ENCODE measurements at regions not wholly inside any gene's neighbourhood (a gene's known extent, or its start where the extent isn't known, plus 50 kb on each side); places are given as distances from the start of the nearest gene placed in this dataset.
A peak's percentile ranks its signal among the peaks of the same experiment; 100 is the strongest.

DNA sequence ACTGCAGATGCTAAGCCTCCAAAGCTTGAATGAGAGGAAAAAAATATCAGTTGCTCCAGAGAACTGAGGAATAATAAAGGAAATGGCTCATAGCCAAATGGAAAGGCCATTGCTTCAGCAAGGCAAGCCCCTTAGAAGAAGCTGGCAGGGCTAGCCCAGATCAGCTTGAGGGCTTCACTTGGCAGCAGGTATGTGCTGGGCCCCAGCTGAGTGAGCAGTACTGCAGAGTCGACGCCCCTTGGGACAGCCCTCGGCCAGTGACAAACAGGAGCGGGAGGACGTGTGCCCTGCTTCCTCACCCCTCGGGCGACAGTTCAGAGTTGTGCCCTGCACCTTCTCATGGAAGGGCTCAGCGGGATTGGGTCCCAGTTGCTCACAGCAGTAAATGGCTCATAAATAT lies 1031.2 kb upstream of the TMEM132C start:
- DNase-seq = no peak
- WGBS, 2 donors = 58% methylated on average over 5 of the region's 8 CpGs; no CpG with 5 or more reads in 1 of the 2 donors
- TF ChIP-seq, protein P1, sequence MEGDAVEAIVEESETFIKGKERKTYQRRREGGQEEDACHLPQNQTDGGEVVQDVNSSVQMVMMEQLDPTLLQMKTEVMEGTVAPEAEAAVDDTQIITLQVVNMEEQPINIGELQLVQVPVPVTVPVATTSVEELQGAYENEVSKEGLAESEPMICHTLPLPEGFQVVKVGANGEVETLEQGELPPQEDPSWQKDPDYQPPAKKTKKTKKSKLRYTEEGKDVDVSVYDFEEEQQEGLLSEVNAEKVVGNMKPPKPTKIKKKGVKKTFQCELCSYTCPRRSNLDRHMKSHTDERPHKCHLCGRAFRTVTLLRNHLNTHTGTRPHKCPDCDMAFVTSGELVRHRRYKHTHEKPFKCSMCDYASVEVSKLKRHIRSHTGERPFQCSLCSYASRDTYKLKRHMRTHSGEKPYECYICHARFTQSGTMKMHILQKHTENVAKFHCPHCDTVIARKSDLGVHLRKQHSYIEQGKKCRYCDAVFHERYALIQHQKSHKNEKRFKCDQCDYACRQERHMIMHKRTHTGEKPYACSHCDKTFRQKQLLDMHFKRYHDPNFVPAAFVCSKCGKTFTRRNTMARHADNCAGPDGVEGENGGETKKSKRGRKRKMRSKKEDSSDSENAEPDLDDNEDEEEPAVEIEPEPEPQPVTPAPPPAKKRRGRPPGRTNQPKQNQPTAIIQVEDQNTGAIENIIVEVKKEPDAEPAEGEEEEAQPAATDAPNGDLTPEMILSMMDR (IDR thresholded peaks at IDR 0.05) = no peak

DNA sequence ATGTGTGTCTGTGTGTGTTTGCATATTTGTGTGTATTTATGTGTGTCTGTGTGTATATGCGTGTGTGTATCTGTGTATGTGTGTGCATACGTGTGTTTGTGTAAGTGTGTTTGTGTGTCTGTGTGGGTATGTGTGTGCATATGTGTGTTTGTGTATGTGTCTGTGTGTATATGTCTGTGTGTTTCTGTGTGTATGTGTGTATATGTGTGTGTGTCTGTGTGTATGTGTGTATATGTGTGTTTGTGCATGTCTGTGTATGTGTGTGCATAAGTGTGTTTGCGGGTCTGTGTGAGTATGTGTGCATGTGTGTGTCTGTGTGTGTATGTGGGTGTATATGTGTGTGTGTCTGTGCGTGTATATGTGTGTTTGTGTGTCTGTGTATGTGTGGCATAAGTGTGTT lies 1030.5 kb upstream of the TMEM132C start:
- TF ChIP-seq POLR2A (IDR thresholded peaks at IDR 0.05) = no peak
- TF ChIP-seq, protein P1 (IDR thresholded peaks at IDR 0.05) = no peak
- H3K27me3 ChIP-seq = no peaks in the 10 kb centered on the region
- no peak overlapping the region for H3K27ac ChIP-seq
- no peaks in the 10 kb centered on the region for H3K36me3 ChIP-seq
- WGBS, 2 donors = 69 to 86% methylated on average over 4 of the region's 4 CpGs
- no peak for DNase-seq
- no peaks in the 10 kb centered on the region for H3K4me1 ChIP-seq
- H3K4me3 ChIP-seq = no peak overlapping the region
- no peaks in the 10 kb centered on the region for H3K9me3 ChIP-seq
- intact Hi-C loops (cut with DNase I) = no loop called here

More for the DNA sequence above, 1031.2 kb upstream of the TMEM132C start:
- Histone ChIP-seq H3K4me3 (no peak overlapping the region), H3K36me3 (no peaks in the 10 kb centered on the region), H3K27me3 (no peaks in the 10 kb centered on the region), H3K27ac (no peak overlapping the region), H3K4me1 (no peaks in the 10 kb centered on the region), H3K9me3 (peaks cover 0 to 5% (median 0%) of the 10 kb centered on the region in 3 donors)
- intact Hi-C loops (cut with DNase I) = no loop called here

DNA sequence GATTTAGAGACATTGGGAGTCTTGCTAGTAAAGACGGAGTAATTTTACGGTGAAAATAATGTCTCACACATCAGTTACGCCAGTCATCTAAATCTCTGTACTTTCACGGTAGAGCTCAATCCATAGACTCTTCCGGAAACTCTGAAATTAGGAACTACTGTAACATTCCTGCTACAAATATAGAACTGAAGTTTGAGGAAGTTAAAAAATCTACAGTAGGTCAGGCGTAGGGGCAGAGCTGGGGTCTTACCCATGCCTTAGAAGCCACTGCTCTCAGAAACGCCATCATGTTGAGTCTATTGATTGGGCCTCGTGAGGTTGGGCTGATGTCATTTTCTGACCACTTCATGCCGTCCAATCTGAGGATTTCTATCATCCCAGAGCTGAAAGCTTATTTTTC lies 1029.8 kb upstream of the TMEM132C start:
- Histone ChIP-seq H3K27ac (no peak overlapping the region), H3K27me3 (no peaks in the 10 kb centered on the region), H3K4me1 (no peaks in the 10 kb centered on the region), H3K36me3 (no peaks in the 10 kb centered on the region), H3K9me3 (no peaks in the 10 kb centered on the region), H3K4me3 (no peak overlapping the region)
- DNase-seq = no peak
- WGBS, 2 donors = 86 to 89% methylated on average over 9 of the region's 9 CpGs
- intact Hi-C loops (cut with DNase I) = no loop called here
- TF ChIP-seq, protein P1 (IDR thresholded peaks at IDR 0.05) = no peak
- no peak for TF ChIP-seq POLR2A (IDR thresholded peaks at IDR 0.05)

DNA sequence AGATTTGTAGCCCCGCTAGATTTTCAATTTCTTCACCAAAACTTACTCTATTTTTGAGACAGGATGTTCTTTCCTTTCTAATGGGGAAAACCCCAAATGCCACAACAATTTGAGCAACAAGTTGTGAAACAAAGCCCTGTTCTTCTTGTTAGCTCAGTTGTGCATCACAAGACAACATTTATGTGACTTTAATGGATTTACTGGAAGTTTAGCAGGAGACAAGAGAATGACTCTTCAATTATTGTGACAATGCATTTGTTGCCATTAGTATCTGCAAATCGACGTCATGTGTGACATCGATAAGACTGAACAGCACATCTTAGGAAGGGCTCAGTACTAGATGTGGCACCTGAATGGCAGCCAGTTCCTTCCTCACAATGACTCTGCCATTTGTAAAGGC lies 1028.9 kb upstream of the TMEM132C start:
- intact Hi-C loops (cut with DNase I) = no loop called here

DNA sequence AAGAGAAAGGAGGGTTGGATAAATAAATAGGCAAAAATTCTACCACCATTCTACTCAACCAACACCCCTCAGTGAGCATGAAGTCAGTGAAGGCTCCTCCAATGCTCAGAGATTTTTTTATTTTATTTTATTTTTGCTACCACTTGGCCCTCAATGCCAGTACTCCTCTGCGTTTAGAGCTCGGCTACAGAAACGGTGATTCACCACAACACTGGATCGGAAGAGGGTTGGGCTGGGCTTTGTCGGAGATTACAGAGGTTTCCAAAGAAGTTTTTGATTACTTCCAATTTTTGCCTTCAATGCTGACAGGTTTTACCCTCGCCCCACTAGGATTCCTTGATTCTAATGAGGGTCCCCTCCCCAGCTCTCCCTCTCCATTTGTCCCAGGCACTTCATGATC lies 1027.2 kb upstream of the TMEM132C start:
- Histone ChIP-seq H3K9me3 (no peaks in the 10 kb centered on the region), H3K36me3 (no peaks in the 10 kb centered on the region)

More for the DNA sequence above, 1028.9 kb upstream of the TMEM132C start:
- H3K4me1 ChIP-seq = no peaks in the 10 kb centered on the region
- H3K36me3 ChIP-seq = no peaks in the 10 kb centered on the region
- H3K27ac ChIP-seq = peak overlapping the region in 1 of 4 donors; percentile 21
- H3K4me3 ChIP-seq = no peak overlapping the region
- H3K27me3 ChIP-seq = no peaks in the 10 kb centered on the region
- DNase-seq = no peak
- no peak for TF ChIP-seq POLR2A (IDR thresholded peaks at IDR 0.05)
- 91 to 96% methylated on average over 4 of the region's 4 CpGs for WGBS, 2 donors
- H3K9me3 ChIP-seq = no peaks in the 10 kb centered on the region

More for the DNA sequence above, 1027.2 kb upstream of the TMEM132C start:
- Histone ChIP-seq H3K4me3 (no peak overlapping the region), H3K4me1 (no peaks in the 10 kb centered on the region), H3K27ac (no peak overlapping the region), H3K27me3 (no peaks in the 10 kb centered on the region)
- intact Hi-C loops (cut with DNase I) = no loop called here
- DNase-seq = no peak
- TF ChIP-seq, protein P1 (IDR thresholded peaks at IDR 0.05) = no peak
- TF ChIP-seq POLR2A (IDR thresholded peaks at IDR 0.05) = no peak
- WGBS, 2 donors = 65 to 86% methylated on average over 6 of the region's 6 CpGs
